IMR-90 (cell line): ENCODE measurements at regions not wholly inside any gene's neighbourhood (a gene's known extent, or its start where the extent isn't known, plus 50 kb on each side); places are given as distances from the start of the nearest gene placed in this dataset.

Source experiments
- ATAC-seq: fragments of 200-7000 bp; cut with Tn5 transposase; 2 replicates; pipeline ENCODE4 v1.9.1; 2020; ENCODE audit warnings: low read depth, mild to moderate bottlenecking, moderate library complexity
- BruUV-seq: library from RNA; stranded (reverse); fragments of 400-500 nt; replicated peaks from 2 replicates; lab custom pipeline; 2021; lab: Mats Ljungman, UMichigan
- CTCF ChIA-PET: fragments of 300-600 bp; formaldehyde crosslinking; extraction: SDS; loops from one replicate; lab custom pipeline; 2021; ENCODE audit warnings: antibody characterized with exemption; lab: Yijun Ruan, JAX
- POLR2A ChIA-PET: fragments of 300-600 bp; sonication (Branson Sonifier 250); formaldehyde crosslinking; loops from one replicate; lab custom pipeline; 2022; ENCODE audit warnings: antibody characterized with exemption; ENCODE audit not compliant: unreplicated experiment; lab: Charles Lee
- DNase-seq: peaks from one replicate; pipeline ENCODE4 v3.0.0; 2013
- H2AFZ ChIP-seq: replicated peaks from 2 replicates; pipeline ENCODE3; 2013; ENCODE audit warnings: low read length, mild to moderate bottlenecking; ENCODE audit not compliant: poor library complexity
- H2AK5ac ChIP-seq: 2 replicates; pipeline ENCODE4 v1.6.1; 2013; ENCODE audit warnings: low read depth, low read length, inconsistent platforms
- H2AK9ac ChIP-seq: replicated peaks from 2 replicates; pipeline ENCODE3; 2013; ENCODE audit warnings: mild to moderate bottlenecking, low read depth, low read length, moderate library complexity; ENCODE audit not compliant: poor library complexity
- H2BK120ac ChIP-seq: 2 replicates; pipeline ENCODE4 v1.6.1; 2013; ENCODE audit warnings: low read depth, low read length, inconsistent platforms
- H2BK15ac ChIP-seq: 3 replicates; pipeline ENCODE4 v1.6.1; 2013; ENCODE audit warnings: low read depth, low read length, inconsistent platforms
- H2BK20ac ChIP-seq: 2 replicates; pipeline ENCODE4 v1.6.1; 2013; ENCODE audit warnings: low read depth, mild to moderate bottlenecking, inconsistent platforms, low read length, moderate library complexity
- H2BK5ac ChIP-seq: 2 replicates; pipeline ENCODE4 v1.6.1; 2013; ENCODE audit warnings: mild to moderate bottlenecking, low read depth, low read length, inconsistent platforms; ENCODE audit not compliant: poor library complexity, severe bottlenecking
- H3K14ac ChIP-seq: replicated peaks from 2 replicates; pipeline ENCODE4 v1.6.1; 2013; ENCODE audit warnings: low read depth, low read length, inconsistent platforms
- H3K18ac ChIP-seq: 2 replicates; pipeline ENCODE4 v1.6.1; 2013; ENCODE audit warnings: low read depth, low read length, control low read depth
- H3K23ac ChIP-seq: 2 replicates; pipeline ENCODE4 v1.6.1; 2013; ENCODE audit warnings: low read depth, low read length, inconsistent platforms
- H3K27ac ChIP-seq: 2 replicates; pipeline ENCODE4 v1.5.1; 2013; ENCODE audit warnings: mild to moderate bottlenecking, control low read depth, low read length; ENCODE audit not compliant: insufficient read depth
- H3K27me3 ChIP-seq: 2 replicates; pipeline ENCODE4 v1.6.1; 2013; ENCODE audit warnings: low read length; ENCODE audit not compliant: control insufficient read depth, insufficient read depth
- H3K36me3 ChIP-seq: 2 replicates; pipeline ENCODE4 v1.6.1; 2013; ENCODE audit warnings: low read length, mixed read lengths; ENCODE audit not compliant: control insufficient read depth, insufficient read depth
- H3K4ac ChIP-seq: 2 replicates; pipeline ENCODE4 v1.6.1; 2013; ENCODE audit warnings: low read depth, low read length, inconsistent platforms
- H3K4me1 ChIP-seq: 2 replicates; pipeline ENCODE4 v1.6.1; 2013; ENCODE audit warnings: low read length, mixed read lengths; ENCODE audit not compliant: control insufficient read depth, insufficient read depth
- H3K4me2 ChIP-seq: 2 replicates; pipeline ENCODE4 v1.6.1; 2013; ENCODE audit warnings: low read depth, mild to moderate bottlenecking, control low read depth, low read length, moderate library complexity
- H3K4me3 ChIP-seq: 2 replicates; pipeline ENCODE4 v1.5.1; 2013; ENCODE audit warnings: low read depth, mild to moderate bottlenecking, control low read depth, low read length, moderate library complexity; ENCODE audit not compliant: insufficient read depth
- H3K56ac ChIP-seq: 2 replicates; pipeline ENCODE4 v1.6.1; 2013; ENCODE audit warnings: low read length, inconsistent platforms; ENCODE audit not compliant: insufficient read depth; ENCODE audit errors: extremely low read depth
- H3K79me1 ChIP-seq, 2 experiments: 2 replicates each; pipeline ENCODE4 v1.6.1; 2013; ENCODE audit warnings: low read length in 2 of 2, inconsistent platforms in 1 of 2, low read depth in 1 of 2
- H3K9ac ChIP-seq: 2 replicates; pipeline ENCODE4 v1.6.1; 2013; ENCODE audit warnings: low read depth, low read length, control low read depth
- H3K9me1 ChIP-seq: 2 replicates; pipeline ENCODE4 v1.6.1; 2013; ENCODE audit warnings: low read length, inconsistent platforms; ENCODE audit not compliant: insufficient read depth
- H3K9me3 ChIP-seq: 2 replicates; pipeline ENCODE4 v1.6.1; 2013; ENCODE audit warnings: low read length; ENCODE audit not compliant: control insufficient read depth, insufficient read depth
- H4K20me1 ChIP-seq: 2 replicates; pipeline ENCODE4 v1.6.1; 2013; ENCODE audit warnings: low read length, inconsistent platforms; ENCODE audit not compliant: insufficient read depth
- H4K5ac ChIP-seq: 2 replicates; pipeline ENCODE4 v1.6.1; 2013; ENCODE audit warnings: mild to moderate bottlenecking, low read depth, low read length, control low read depth
- H4K8ac ChIP-seq, 2 experiments: 2 replicates each; pipeline ENCODE4 v1.6.1; 2013; ENCODE audit warnings: low read depth in 2 of 2, low read length in 2 of 2, control low read depth in 1 of 2, inconsistent platforms in 1 of 2
- H4K91ac ChIP-seq: 2 replicates; pipeline ENCODE4 v1.6.1; 2013; ENCODE audit warnings: low read depth, low read length, inconsistent platforms; ENCODE audit not compliant: insufficient read depth
- CEBPB ChIP-seq: IDR thresholded peaks from 2 replicates; pipeline ENCODE4 v1.6.1; 2012; ENCODE audit warnings: low read depth, low read length, improper control_type of control experiment
- RCOR1 ChIP-seq: IDR thresholded peaks from 2 replicates; pipeline ENCODE4 v1.6.1; 2012; ENCODE audit warnings: mild to moderate bottlenecking, low read length, improper control_type of control experiment; ENCODE audit not compliant: insufficient replicate concordance
- RFX5 ChIP-seq: IDR thresholded peaks from 2 replicates; pipeline ENCODE4 v1.8.0; 2012; ENCODE audit warnings: low read depth, mild to moderate bottlenecking, low read length, moderate library complexity
- dilution Hi-C: fragments of 300-500 bp; cut with HindIII; formaldehyde crosslinking; loops from one replicate; pipeline ENCODE4 v1.14.3; 2018; ENCODE audit warnings: low sequenced_read_pairs; ENCODE audit not compliant: unreplicated experiment
- in situ Hi-C: fragments of 300-500 bp; cut with MboI; formaldehyde crosslinking; loops from 3 replicates; pipeline ENCODE4 v1.14.3; 2019; ENCODE audit warnings: low sequenced_read_pairs, inconsistent platforms, mixed read lengths
- intact Hi-C: fragments of 100-400 bp; cut with micrococcal nuclease; formaldehyde crosslinking; loops from 2 replicates; pipeline ENCODE4 v1.10.0; 2022

DNA sequence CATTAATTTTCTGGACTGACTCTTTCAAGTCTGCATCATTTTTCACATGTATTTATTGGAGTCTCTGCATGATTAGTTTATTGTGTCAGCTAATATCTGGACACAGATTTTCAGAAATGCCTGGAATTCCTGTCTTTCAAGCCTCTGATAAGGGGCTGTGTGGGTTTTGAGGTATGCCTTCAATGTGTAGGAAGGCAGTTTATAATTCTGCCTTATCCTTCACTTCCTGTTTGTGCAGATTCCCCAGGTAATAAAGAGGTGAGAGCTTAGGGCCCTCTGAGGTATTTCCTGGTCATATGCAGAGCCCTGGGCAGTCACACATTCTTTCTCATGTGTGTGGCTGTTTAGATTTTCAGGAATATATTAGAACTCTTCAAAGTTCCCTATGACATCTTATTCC is 79.4 kb upstream of the PRKCQ start:
- Histone ChIP-seq H3K27ac (no peak overlapping the region), H3K36me3 (no peaks in the 10 kb centered on the region), H2BK120ac (no peak overlapping the region), H2AK5ac (no peak overlapping the region), H3K9me3 (no peaks in the 10 kb centered on the region), H3K23ac (no peak overlapping the region), H4K8ac (no peak overlapping the region), H4K20me1 (no peaks in the 10 kb centered on the region), H3K4me3 (no peak overlapping the region), H3K18ac (no peak overlapping the region), H3K27me3 (peaks cover 2% of the 10 kb centered on the region; the same call in 1 of the 2 replicates), H4K91ac (no peak overlapping the region), H3K4ac (no peak overlapping the region), H2BK5ac (no peak overlapping the region), H2AFZ (no peak overlapping the region), H4K5ac (no peak overlapping the region), H3K4me2 (no peak overlapping the region), H3K4me1 (no peaks in the 10 kb centered on the region), H2BK20ac (no peak overlapping the region), H3K79me1 (no peaks in the 10 kb centered on the region), H3K9ac (no peak overlapping the region), H3K56ac (no peak overlapping the region), H2BK15ac (no peak overlapping the region), H3K9me1 (no peaks in the 10 kb centered on the region), H3K14ac (no peak overlapping the region), H2AK9ac (no peak overlapping the region)
- POLR2A ChIA-PET: no interaction called here
- dilution Hi-C loops (no loop called here), intact Hi-C loops (no loop called here), in situ Hi-C loops (no loop called here)
- BruUV-seq: no TSS peak
- ATAC-seq: no peak
- CTCF ChIA-PET: interaction anchor here (0.6 to 1.0 kb wide), 3 partner anchors 8 to 57 kb away, joined by 3 to 4 read pairs (median 3); no protein-coding TSS in a partner anchor
- TF ChIP-seq CEBPB (no peak), RFX5 (no peak), RCOR1 (no peak)
- DNase-seq: no peak
